ENCODE measurements at regions not wholly inside any gene's neighbourhood (a gene's known extent, or its start where the extent isn't known, plus 50 kb on each side); places are given as distances from the start of the nearest gene placed in this dataset.

GRCh38 chr12:128138125-128138524 lies 128.8 kb upstream of the TMEM132C start:
- no peaks in the 10 kb centered on the region for H3K27me3 ChIP-seq (ENCODE audit: control insufficient read depth, insufficient read depth, low read length)
- ChIA-PET CTCF (no interaction called here), POLR2A (no interaction called here)
- no peak overlapping the region for H3K4me3 ChIP-seq (ENCODE audit: low read depth, low read length)
- DNase-seq (ENCODE audit: low read depth, low spot score) = no peak
- no peak for TF ChIP-seq CTCF (IDR thresholded peaks at IDR 0.05; ENCODE audit: low read depth, low read length)
- H3K9me3 ChIP-seq (ENCODE audit: control insufficient read depth, insufficient read depth, low read length) = peaks cover 32% of the 10 kb centered on the region
- no peak overlapping the region for H3K27ac ChIP-seq (ENCODE audit: low read depth, low read length)

- CTCF ChIA-PET = no interaction called here
- no peak for TF ChIP-seq CTCF (IDR thresholded peaks at IDR 0.05; ENCODE audit: low read depth, low read length)
- Histone ChIP-seq H3K9me3 (ENCODE audit: control insufficient read depth, insufficient read depth, low read length) (peaks cover 30% of the 10 kb centered on the region), H3K27me3 (ENCODE audit: control insufficient read depth, insufficient read depth, low read length) (no peaks in the 10 kb centered on the region), H3K27ac (ENCODE audit: low read depth, low read length) (no peak overlapping the region), H3K4me3 (ENCODE audit: low read depth, low read length) (no peak overlapping the region)
- POLR2A ChIA-PET = no interaction called here
- no peak for DNase-seq (ENCODE audit: low read depth, low spot score)
These were observed 126.4 kb upstream of the TMEM132C start for GRCh38 chr12:128140551-128140950.

- Histone ChIP-seq H3K27ac (ENCODE audit: low read depth, low read length) (no peak overlapping the region), H3K9me3 (ENCODE audit: control insufficient read depth, insufficient read depth, low read length) (peaks cover 43% of the 10 kb centered on the region), H3K4me3 (ENCODE audit: low read depth, low read length) (no peak overlapping the region), H3K27me3 (ENCODE audit: control insufficient read depth, insufficient read depth, low read length) (no peaks in the 10 kb centered on the region)
- CTCF ChIA-PET = no interaction called here
- no peak for DNase-seq (ENCODE audit: low read depth, low spot score)
- POLR2A ChIA-PET = no interaction called here
- no peak for TF ChIP-seq CTCF (IDR thresholded peaks at IDR 0.05; ENCODE audit: low read depth, low read length)
These were observed 116.0 kb upstream of the TMEM132C start for GRCh38 chr12:128150961-128151360.

- Histone ChIP-seq H3K27me3 (ENCODE audit: control insufficient read depth, insufficient read depth, low read length) (no peaks in the 10 kb centered on the region), H3K9me3 (ENCODE audit: control insufficient read depth, insufficient read depth, low read length) (peaks cover 34% of the 10 kb centered on the region), H3K4me3 (ENCODE audit: low read depth, low read length) (no peak overlapping the region), H3K27ac (ENCODE audit: low read depth, low read length) (no peak overlapping the region)
- DNase-seq (ENCODE audit: low read depth, low spot score) = no peak
- CTCF ChIA-PET = no interaction called here
- TF ChIP-seq CTCF (IDR thresholded peaks at IDR 0.05; ENCODE audit: low read depth, low read length) = no peak
- POLR2A ChIA-PET = no interaction called here
These were observed 111.4 kb upstream of the TMEM132C start for GRCh38 chr12:128155571-128155970.

GRCh38 chr12:128163086-128163485 lies 103.9 kb upstream of the TMEM132C start:
- TF ChIP-seq CTCF (IDR thresholded peaks at IDR 0.05; ENCODE audit: low read depth, low read length) = no peak
- no peaks in the 10 kb centered on the region for H3K27me3 ChIP-seq (ENCODE audit: control insufficient read depth, insufficient read depth, low read length)
- no peak for DNase-seq (ENCODE audit: low read depth, low spot score)
- ChIA-PET CTCF (no interaction called here), POLR2A (no interaction called here)
- H3K4me3 ChIP-seq (ENCODE audit: low read depth, low read length) = no peak overlapping the region
- H3K9me3 ChIP-seq (ENCODE audit: control insufficient read depth, insufficient read depth, low read length) = peaks cover 24% of the 10 kb centered on the region
- H3K27ac ChIP-seq (ENCODE audit: low read depth, low read length) = no peak overlapping the region
